HL-60 (cell line): ENCODE measurements at regions not wholly inside any gene's neighbourhood (a gene's known extent, or its start where the extent isn't known, plus 50 kb on each side); places are given as distances from the start of the nearest gene placed in this dataset.

Source experiments
- POLR2AphosphoS5 ChIP-seq: IDR thresholded peaks from 2 replicates; pipeline ENCODE4 v1.6.1; 2012; ENCODE audit warnings: low read depth
- TF ChIP-seq, protein P1 (sequence below): IDR thresholded peaks from one replicate; pipeline ENCODE4 v1.5.1; 2011; ENCODE audit warnings: low read length, control low read depth, inconsistent platforms; ENCODE audit not compliant: insufficient read depth

DNA sequence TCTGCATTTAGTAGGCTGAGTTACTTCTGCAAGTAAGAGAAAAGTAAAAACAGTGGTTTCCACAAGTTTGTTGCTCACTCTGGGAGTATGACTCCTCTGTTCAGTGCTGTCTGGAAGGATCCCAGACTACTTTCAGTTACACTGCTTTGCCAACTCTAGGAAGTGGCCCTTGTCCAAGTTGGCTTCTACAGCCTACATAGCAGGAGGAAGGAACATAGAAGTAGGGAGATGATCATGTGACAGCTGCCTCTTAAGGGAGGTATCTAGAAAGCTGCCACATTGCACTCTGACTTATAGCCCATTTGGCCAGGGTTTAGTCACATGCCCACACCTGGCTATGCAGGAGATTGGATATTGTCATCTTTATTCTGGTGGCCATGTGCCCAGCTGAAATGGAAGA lies 298.1 kb downstream of the NSUN3 start:
- TF ChIP-seq, protein P1, sequence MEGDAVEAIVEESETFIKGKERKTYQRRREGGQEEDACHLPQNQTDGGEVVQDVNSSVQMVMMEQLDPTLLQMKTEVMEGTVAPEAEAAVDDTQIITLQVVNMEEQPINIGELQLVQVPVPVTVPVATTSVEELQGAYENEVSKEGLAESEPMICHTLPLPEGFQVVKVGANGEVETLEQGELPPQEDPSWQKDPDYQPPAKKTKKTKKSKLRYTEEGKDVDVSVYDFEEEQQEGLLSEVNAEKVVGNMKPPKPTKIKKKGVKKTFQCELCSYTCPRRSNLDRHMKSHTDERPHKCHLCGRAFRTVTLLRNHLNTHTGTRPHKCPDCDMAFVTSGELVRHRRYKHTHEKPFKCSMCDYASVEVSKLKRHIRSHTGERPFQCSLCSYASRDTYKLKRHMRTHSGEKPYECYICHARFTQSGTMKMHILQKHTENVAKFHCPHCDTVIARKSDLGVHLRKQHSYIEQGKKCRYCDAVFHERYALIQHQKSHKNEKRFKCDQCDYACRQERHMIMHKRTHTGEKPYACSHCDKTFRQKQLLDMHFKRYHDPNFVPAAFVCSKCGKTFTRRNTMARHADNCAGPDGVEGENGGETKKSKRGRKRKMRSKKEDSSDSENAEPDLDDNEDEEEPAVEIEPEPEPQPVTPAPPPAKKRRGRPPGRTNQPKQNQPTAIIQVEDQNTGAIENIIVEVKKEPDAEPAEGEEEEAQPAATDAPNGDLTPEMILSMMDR, result no peak
- no peak for TF ChIP-seq POLR2AphosphoS5
